ENCODE measurements at regions not wholly inside any gene's neighbourhood (a gene's known extent, or its start where the extent isn't known, plus 50 kb on each side); places are given as distances from the start of the nearest gene placed in this dataset.

- TF ChIP-seq POLR2A (IDR thresholded peaks at IDR 0.05) (no peak), CTCF (IDR thresholded peaks at IDR 0.05) (no peak)
- no peak overlapping the region for H3K27ac ChIP-seq
- WGBS, 4 donors = 70 to 84% (median 79%) methylated on average over 2 of the region's 2 CpGs
- no peak overlapping the region for H3K4me3 ChIP-seq
- H3K27me3 ChIP-seq = no peaks in the 10 kb centered on the region
- no peaks in the 10 kb centered on the region for H3K36me3 ChIP-seq (replicated peaks in 1 of 2)
- intact Hi-C loops (cut with DNase I) = no loop called here
- no peaks in the 10 kb centered on the region for H3K9me3 ChIP-seq (replicated peaks in 1 of 3)
- DNase-seq = no peak
- no peaks in the 10 kb centered on the region for H3K4me1 ChIP-seq (replicated peaks in 1 of 2)
These were observed 256.3 kb downstream of the ARL4A start for GRCh38 chr7:12943781-12944180.

- intact Hi-C loops (cut with DNase I) = no loop called here
- H3K4me3 ChIP-seq = no peak overlapping the region
- no peak overlapping the region for H3K27ac ChIP-seq
- TF ChIP-seq CTCF (IDR thresholded peaks at IDR 0.05) = no peak
- no peak for TF ChIP-seq POLR2A (IDR thresholded peaks at IDR 0.05)
- no peaks in the 10 kb centered on the region for H3K36me3 ChIP-seq (replicated peaks in 1 of 2)
- DNase-seq = no peak
- H3K4me1 ChIP-seq (replicated peaks in 1 of 2) = no peaks in the 10 kb centered on the region
- WGBS, 4 donors = 50 to 70% (median 58%) methylated on average over 2 of the region's 2 CpGs
- H3K9me3 ChIP-seq (replicated peaks in 1 of 3) = no peaks in the 10 kb centered on the region
- no peaks in the 10 kb centered on the region for H3K27me3 ChIP-seq
These were observed 258.5 kb downstream of the ARL4A start for GRCh38 chr7:12945901-12946300.

- 62 to 72% (median 63%) methylated on average over 5 of the region's 5 CpGs for WGBS, 4 donors
- Histone ChIP-seq H3K27me3 (no peaks in the 10 kb centered on the region), H3K9me3 (replicated peaks in 1 of 3) (no peaks in the 10 kb centered on the region), H3K36me3 (replicated peaks in 1 of 2) (no peaks in the 10 kb centered on the region), H3K4me3 (no peak overlapping the region), H3K4me1 (replicated peaks in 1 of 2) (no peaks in the 10 kb centered on the region), H3K27ac (no peak overlapping the region)
- no peak for TF ChIP-seq CTCF (IDR thresholded peaks at IDR 0.05)
- no peak for TF ChIP-seq POLR2A (IDR thresholded peaks at IDR 0.05)
- intact Hi-C loops (cut with DNase I) = no loop called here
- DNase-seq = no peak
These were observed 260.0 kb downstream of the ARL4A start for GRCh38 chr7:12947465-12947864.

GRCh38 chr7:12949060-12949931 lies 261.9 kb downstream of the ARL4A start:
- intact Hi-C loops (cut with DNase I) = no loop called here
- Histone ChIP-seq H3K4me3 (no peak overlapping the region), H3K9me3 (replicated peaks in 1 of 3) (no peaks in the 10 kb centered on the region), H3K27ac (no peak overlapping the region), H3K4me1 (replicated peaks in 1 of 2) (no peaks in the 10 kb centered on the region), H3K27me3 (no peaks in the 10 kb centered on the region), H3K36me3 (replicated peaks in 1 of 2) (no peaks in the 10 kb centered on the region)
- TF ChIP-seq POLR2A (IDR thresholded peaks at IDR 0.05) (no peak), CTCF (IDR thresholded peaks at IDR 0.05) (no peak)
- no peak for DNase-seq
- WGBS, 4 donors = 65 to 71% (median 69%) methylated on average over 4 of the region's 4 CpGs
